ENCODE measurements at regions not wholly inside any gene's neighbourhood (a gene's known extent, or its start where the extent isn't known, plus 50 kb on each side); places are given as distances from the start of the nearest gene placed in this dataset.
"Not testable (repeated sequence)": the region's sequence is repeated elsewhere in the genome, so short reads cannot be mapped to it uniquely, and the experiment has no call there.

- no peak for DNase-seq
Measured at GRCh38 chr22:48486134-48486532, 1341.5 kb downstream of the BRD1 start.

- no peak for DNase-seq
Measured at GRCh38 chr22:48485149-48486133, 1342.2 kb downstream of the BRD1 start.

GRCh38 chr22:48483764-48484528, 1343.7 kb downstream of the BRD1 start:
- no peak for DNase-seq

GRCh38 chr22:48482771-48483170, 1344.9 kb downstream of the BRD1 start:
- no peak for DNase-seq

- DNase-seq, result not testable (repeated sequence)
Measured at GRCh38 chr22:48482198-48482597, 1345.5 kb downstream of the BRD1 start.

GRCh38 chr22:48481748-48482147, 1345.9 kb downstream of the BRD1 start:
- DNase-seq, result no peak

GRCh38 chr22:48478529-48479265, 1349.0 kb downstream of the BRD1 start:
- DNase-seq, result no peak

- DNase-seq, result no peak
Measured at GRCh38 chr22:48478124-48478523, 1349.5 kb downstream of the BRD1 start.

GRCh38 chr22:48477031-48477721, 1350.5 kb downstream of the BRD1 start:
- DNase-seq, result peak; percentile 54 to 81

- DNase-seq, result no peak
Measured at GRCh38 chr22:48476577-48476976, 1351.1 kb downstream of the BRD1 start.

- no peak for DNase-seq
Measured at GRCh38 chr22:48475661-48476345, 1351.9 kb downstream of the BRD1 start.

- DNase-seq, result no peak
Measured at GRCh38 chr22:48474881-48475280, 1352.8 kb downstream of the BRD1 start.

- no peak for DNase-seq
Measured at GRCh38 chr22:48473202-48473601, 1354.5 kb downstream of the BRD1 start.

GRCh38 chr22:48464246-48464645, 1363.4 kb downstream of the BRD1 start:
- no peak for DNase-seq

- DNase-seq, result peak in 1 of 2 experiments; percentile 56
Measured at GRCh38 chr22:48459859-48460823, 1367.5 kb downstream of the BRD1 start.

GRCh38 chr22:48459259-48459658, 1368.4 kb downstream of the BRD1 start:
- no peak for DNase-seq

- DNase-seq, result no peak
Measured at GRCh38 chr22:48456449-48456848, 1371.2 kb downstream of the BRD1 start.

GRCh38 chr22:48453751-48454485, 1373.8 kb downstream of the BRD1 start:
- DNase-seq, result no peak

GRCh38 chr22:48453171-48453570, 1374.5 kb downstream of the BRD1 start:
- DNase-seq, result no peak

GRCh38 chr22:48452766-48453165, 1374.9 kb downstream of the BRD1 start:
- DNase-seq, result no peak
